Stimulated activated CD4-positive, alpha-beta T cell treated with anti-CD3 and anti-CD28 coated beads, TNF-alpha, amount 100 ng/mL, for 1 hour (primary cell): ENCODE measurements at regions not wholly inside any gene's neighbourhood (a gene's known extent, or its start where the extent isn't known, plus 50 kb on each side); places are given as distances from the start of the nearest gene placed in this dataset.
A peak's percentile ranks its signal among the peaks of the same experiment; 100 is the strongest.

ENCODE experiments used
- DNase-seq, 3 donors: peaks; one replicate each; pipeline ENCODE4 v3.0.0-alpha.2; 2020; ENCODE audit warnings: low read depth in 3 of 3, low spot score in 1 of 3

DNA sequence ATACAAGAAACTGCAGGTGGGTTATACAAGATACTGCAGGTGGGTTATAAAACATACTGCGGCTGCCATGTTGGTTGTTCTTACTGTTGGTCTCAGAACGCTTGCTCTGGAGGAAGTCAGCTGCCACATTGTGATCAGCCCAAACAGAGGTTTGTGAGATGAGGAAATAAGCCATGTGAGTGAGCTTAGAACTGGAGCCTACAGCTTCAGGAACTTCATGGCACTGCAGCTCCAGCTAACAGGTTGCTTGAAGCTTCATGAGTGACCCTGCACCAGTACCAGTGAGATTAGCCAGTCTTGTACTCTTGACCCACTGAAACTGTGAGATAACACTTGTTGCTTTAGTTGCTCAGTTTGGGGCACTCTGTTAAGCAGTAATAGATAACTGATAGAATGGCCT lies 74.5 kb upstream of the PRKCQ start:
- no peak for DNase-seq

- no peak for DNase-seq
Observed at GRCh38 chr10:6650586-6650985, 70.5 kb upstream of the PRKCQ start.

DNA sequence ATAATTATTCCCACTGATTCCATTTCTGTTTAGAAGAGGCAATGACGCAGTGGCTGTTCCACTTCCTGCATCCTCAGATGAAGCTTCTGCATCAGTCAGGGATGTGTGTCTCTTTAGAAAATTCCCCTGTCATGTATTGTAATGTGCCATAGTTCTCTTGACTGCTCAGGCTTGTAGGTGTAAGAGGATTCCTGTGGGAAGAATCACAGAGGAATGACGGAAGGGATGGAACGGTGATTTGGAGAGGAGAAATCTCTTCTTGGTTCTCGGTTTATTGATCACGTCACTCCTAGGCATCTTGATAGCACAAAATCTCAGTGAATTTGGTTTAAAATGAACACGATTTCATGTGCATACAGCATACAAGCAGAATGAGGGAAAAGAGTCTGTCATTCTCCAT lies 69.8 kb upstream of the PRKCQ start:
- no peak for DNase-seq

DNA sequence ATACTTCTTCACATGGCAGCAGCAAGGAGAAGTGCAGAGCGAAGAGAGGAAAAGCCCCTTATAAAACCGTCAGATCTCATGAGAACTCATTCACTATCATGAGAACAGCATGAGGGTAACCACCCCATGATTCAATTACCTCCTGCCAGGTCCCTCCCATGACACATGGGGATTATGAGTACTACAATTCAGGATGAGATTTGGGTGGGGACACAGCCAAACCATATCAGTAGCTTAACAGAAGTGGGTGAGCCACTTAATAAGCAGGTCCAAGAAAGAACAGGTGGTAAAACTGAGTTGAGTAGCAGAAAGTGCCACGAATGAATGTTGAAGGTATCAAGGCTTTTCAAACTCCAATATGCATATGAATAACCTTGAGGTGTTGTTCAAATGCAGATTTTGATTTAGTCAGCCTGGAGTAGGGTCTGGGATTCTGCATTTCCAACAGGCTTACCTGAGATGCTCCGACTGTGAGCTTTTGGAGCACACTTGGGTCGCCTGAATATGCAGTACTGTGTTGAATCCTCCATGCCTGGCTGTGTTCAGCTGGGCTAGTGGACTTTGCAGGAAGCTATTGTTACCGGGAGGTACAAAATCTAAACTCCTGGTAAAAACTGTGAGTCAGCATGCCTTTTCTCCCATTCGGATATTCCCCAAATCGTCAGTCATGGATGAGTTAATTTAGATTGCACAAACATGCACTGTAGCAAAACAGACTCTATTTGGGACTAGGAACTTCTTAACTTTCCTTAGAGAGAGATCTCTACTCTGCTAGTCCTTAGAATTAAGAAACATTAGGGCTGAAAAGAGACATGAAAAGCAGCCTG lies 69.0 kb upstream of the PRKCQ start:
- DNase-seq = no peak

DNA sequence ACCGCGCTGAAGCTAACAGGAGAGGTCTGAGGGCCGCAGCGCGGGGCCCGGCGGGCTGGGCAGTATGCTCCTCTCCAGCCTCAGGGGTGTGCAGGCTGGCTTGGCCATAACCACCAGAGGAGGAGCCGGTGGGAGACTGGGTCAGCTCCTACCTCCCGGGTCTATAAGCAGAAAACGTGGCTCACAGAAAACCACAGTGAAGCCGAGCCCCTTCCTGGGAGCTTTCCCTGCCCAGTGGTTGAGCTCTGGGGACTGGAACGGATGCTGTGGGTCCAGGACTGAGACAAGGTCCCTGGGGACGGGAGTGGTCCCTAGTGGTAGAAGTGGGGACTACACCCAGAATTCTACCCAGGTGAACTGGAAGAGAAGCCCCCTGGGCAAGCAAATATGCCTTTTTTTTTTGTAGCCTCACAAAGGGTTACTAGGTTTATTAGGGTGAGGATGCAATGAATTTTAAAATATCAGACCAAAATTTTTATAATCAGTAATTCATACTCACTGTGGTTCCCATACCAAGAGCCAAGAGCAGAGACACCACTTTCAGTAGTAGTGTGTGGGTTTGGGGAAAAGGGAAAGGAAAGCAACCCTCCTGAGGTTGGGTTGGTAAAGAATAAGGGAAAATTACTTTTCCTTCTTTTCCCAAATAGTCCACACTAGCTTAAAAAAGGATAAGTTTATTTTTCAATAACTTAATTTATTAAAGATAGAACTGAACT lies 67.9 kb upstream of the PRKCQ start:
- DNase-seq = peak; percentile 29 to 47 (median 33)

DNA sequence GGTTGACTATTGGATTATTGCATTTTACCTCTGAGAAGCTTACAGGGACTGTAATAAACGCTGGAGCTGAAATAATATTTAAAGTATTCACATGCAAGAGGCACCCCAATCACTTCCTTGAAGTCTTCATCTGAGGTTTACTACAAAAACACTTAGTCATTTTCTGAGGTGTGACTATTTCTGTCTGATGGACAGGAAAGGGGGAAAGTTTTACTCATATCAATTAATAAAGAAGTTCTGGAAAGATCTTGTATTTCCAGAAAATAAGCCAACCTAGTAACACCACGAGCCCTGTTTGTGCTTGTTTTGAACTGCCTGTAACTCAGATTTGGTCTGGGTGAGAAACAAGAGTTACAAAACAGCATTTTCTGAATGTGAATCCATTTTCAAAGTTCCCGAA lies 63.9 kb upstream of the PRKCQ start:
- DNase-seq = no peak

- no peak for DNase-seq
Observed at GRCh38 chr10:6642876-6643275, 62.8 kb upstream of the PRKCQ start.

GRCh38 chr10:6640433-6641040 lies 60.5 kb upstream of the PRKCQ start:
- DNase-seq = no peak

GRCh38 chr10:6637053-6637452 lies 57.0 kb upstream of the PRKCQ start:
- DNase-seq = no peak

DNA sequence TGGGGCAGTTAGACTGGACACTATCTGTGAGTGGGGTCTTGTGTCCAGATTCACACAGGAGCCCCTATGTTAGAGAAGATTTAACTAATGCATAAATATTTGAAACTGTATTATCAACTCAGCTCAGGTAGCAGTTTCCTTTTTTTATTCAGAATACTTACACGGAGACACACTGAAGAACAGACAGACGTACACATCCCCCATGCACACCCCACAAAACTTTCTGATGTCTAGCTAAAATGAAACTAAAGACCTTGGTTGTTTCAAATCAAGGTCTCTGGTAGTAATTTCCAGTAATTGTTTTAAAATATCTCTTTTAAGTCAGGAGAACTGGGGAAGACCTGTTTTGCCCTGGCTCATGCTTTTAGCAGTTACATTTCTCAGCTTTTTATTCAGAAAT lies 55.7 kb upstream of the PRKCQ start:
- DNase-seq = no peak
